Esophagus muscularis mucosa (tissue), 4 donors: ENCODE measurements at regions not wholly inside any gene's neighbourhood (a gene's known extent, or its start where the extent isn't known, plus 50 kb on each side); places are given as distances from the start of the nearest gene placed in this dataset.

Experiments used
- DNase-seq: peaks from one replicate; pipeline ENCODE4 v3.0.0-alpha.2; 2017; ENCODE audit errors: extremely low spot score
- H3K27ac ChIP-seq, 4 donors: fragments of 200-600 bp; sonication (generic); replicated peaks in 1 of 4; 1 replicate in 3 of 4; 2 replicates in 1 of 4; pipeline ENCODE4 v1.5.1; 2016 to 2019; ENCODE audit warnings: mild to moderate bottlenecking in 1 of 4
- H3K27me3 ChIP-seq, 4 donors: fragments of 200-600 bp; sonication (generic); one replicate each; pipeline versions ENCODE4 v1.5.1 to v1.6.0; 2016 to 2019
- H3K36me3 ChIP-seq, 4 donors: fragments of 200-600 bp; sonication (generic); one replicate each; pipeline ENCODE4 v1.5.1; 2016 to 2019
- H3K4me1 ChIP-seq, 4 donors: fragments of 200-600 bp; sonication (generic); one replicate each; pipeline ENCODE4 v1.5.1; 2016 to 2019
- H3K4me3 ChIP-seq, 4 donors: fragments of 200-600 bp; sonication (generic); 1 replicate in 2 of 4; 2 replicates in 2 of 4; pipeline ENCODE4 v1.5.1; 2016 to 2019; ENCODE audit warnings: mild to moderate bottlenecking in 4 of 4, moderate library complexity in 1 of 4
- H3K9me3 ChIP-seq, 4 donors: fragments of 200-600 bp; sonication (generic); 1 replicate in 3 of 4; 2 replicates in 1 of 4; pipeline ENCODE4 v1.5.1; 2016 to 2019
- EP300 ChIP-seq: sonication (generic); formaldehyde crosslinking; IDR thresholded peaks from one replicate; pipeline ENCODE4 v1.6.1; 2017; ENCODE audit warnings: antibody characterized with exemption
- POLR2A ChIP-seq: fragments of 450-650 bp; IDR thresholded peaks from one replicate; pipeline ENCODE4 v1.6.1; 2017; ENCODE audit warnings: antibody characterized with exemption, moderate library complexity, mild to moderate bottlenecking, low read depth
- POLR2AphosphoS5 ChIP-seq, 2 donors: sonication (generic); formaldehyde crosslinking; IDR thresholded peaks; one replicate each; pipeline ENCODE4 v1.6.1; 2017; ENCODE audit warnings: antibody characterized with exemption in 2 of 2
- WGBS: methylation state at CpG from one replicate; pipeline ENCODE4 v1.1.5; 2018; 5-methylcytosine and 5-hydroxymethylcytosine counted together
- intact Hi-C: fragments of 100-400 bp; cut with DNase I; formaldehyde crosslinking; loops from one replicate; pipeline ENCODE4 v1.15.1; 2023
- TF ChIP-seq, protein P1 (sequence below), 3 experiments: fragments of 200-600 bp in 2 of 3; fragments of 450-650 bp in 1 of 3; sonication (generic) in 2 of 3; IDR thresholded peaks; one replicate each; pipeline ENCODE4 v1.5.1; 2017 to 2019; ENCODE audit warnings: antibody characterized with exemption in 3 of 3, mild to moderate bottlenecking in 2 of 3, moderate library complexity in 1 of 3

DNA sequence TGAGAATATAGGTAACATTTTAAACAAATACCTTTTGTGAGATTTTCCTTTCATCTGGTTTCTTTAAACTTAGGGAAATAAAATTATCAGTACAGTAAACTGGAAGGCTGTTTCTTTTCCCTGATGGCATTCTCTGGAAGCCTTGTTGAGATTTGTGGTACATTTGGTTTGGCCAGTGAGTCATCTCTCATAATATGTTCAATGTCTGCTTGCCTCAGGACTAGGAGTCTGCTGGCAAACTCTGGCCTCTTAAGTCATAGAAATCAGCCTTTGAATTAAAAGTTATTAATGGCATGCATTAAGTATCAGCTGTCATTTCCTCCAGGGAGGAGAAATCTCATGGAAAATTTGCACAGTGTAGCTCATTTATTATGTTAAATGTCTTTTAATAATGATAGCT, 316.6 kb upstream of the KIAA1217 start:
- Histone ChIP-seq H3K36me3 (no peaks in the 10 kb centered on the region), H3K27me3 (no peaks in the 10 kb centered on the region), H3K9me3 (no peaks in the 10 kb centered on the region), H3K27ac (no peak overlapping the region), H3K4me1 (no peaks in the 10 kb centered on the region), H3K4me3 (no peak overlapping the region)
- TF ChIP-seq, protein P1, sequence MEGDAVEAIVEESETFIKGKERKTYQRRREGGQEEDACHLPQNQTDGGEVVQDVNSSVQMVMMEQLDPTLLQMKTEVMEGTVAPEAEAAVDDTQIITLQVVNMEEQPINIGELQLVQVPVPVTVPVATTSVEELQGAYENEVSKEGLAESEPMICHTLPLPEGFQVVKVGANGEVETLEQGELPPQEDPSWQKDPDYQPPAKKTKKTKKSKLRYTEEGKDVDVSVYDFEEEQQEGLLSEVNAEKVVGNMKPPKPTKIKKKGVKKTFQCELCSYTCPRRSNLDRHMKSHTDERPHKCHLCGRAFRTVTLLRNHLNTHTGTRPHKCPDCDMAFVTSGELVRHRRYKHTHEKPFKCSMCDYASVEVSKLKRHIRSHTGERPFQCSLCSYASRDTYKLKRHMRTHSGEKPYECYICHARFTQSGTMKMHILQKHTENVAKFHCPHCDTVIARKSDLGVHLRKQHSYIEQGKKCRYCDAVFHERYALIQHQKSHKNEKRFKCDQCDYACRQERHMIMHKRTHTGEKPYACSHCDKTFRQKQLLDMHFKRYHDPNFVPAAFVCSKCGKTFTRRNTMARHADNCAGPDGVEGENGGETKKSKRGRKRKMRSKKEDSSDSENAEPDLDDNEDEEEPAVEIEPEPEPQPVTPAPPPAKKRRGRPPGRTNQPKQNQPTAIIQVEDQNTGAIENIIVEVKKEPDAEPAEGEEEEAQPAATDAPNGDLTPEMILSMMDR (IDR thresholded peaks at IDR 0.05): no peak
- no peak for TF ChIP-seq EP300
- TF ChIP-seq POLR2A: no peak
- TF ChIP-seq POLR2AphosphoS5 (IDR thresholded peaks at IDR 0.05): no peak
- DNase-seq: no peak
- intact Hi-C loops: no loop called here

DNA sequence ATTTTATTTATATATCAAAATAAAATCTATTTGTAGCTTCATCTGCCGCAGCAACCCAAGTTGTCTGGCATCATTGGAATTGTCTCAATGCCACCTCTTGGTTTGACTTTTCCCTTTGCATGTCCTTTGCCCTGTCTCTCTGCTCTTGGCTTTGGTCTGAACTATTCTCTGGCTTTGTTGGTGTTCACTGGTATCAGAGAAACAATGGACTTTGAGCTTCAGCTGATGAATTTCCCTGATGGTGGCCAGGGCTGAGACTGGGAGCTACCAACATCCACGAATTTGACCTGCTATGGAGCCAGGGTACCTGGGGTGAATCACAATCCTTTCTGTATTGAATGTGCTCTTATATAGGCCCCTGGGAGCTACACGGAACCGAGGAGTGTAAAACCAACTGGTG, 311.7 kb upstream of the KIAA1217 start:
- peaks cover 0 to 4% (median 0%) of the 10 kb centered on the region in 4 donors for H3K27me3 ChIP-seq
- 82% methylated on average over 4 of the region's 4 CpGs for WGBS

DNA sequence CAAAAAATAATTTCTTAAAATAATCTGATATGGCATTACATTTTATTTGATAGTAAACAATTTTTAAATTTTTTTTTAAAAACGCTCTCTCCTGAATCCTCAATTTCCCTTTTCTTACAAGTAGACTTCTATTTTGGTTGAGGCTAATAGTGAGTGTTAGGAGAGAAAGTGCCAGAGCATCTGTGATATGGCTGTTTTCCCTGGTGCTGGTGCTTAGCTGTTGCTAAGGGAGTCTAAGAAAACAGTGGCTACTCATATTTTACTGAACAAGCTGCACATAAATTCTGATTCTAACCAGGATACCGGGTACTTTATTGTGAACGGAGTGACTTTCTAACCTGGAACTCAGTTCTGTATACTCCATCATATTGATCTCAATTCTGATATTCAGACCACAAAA, 311.1 kb upstream of the KIAA1217 start:
- H3K9me3 ChIP-seq: no peaks in the 10 kb centered on the region
- intact Hi-C loops: no loop called here
- H3K4me1 ChIP-seq: no peaks in the 10 kb centered on the region
- H3K27me3 ChIP-seq: peaks cover 0 to 4% (median 0%) of the 10 kb centered on the region in 4 donors
- H3K36me3 ChIP-seq: no peaks in the 10 kb centered on the region
- no peak overlapping the region for H3K4me3 ChIP-seq
- TF ChIP-seq, protein P1 (IDR thresholded peaks at IDR 0.05): no peak
- no peak for TF ChIP-seq POLR2A
- TF ChIP-seq EP300: no peak
- no peak for TF ChIP-seq POLR2AphosphoS5 (IDR thresholded peaks at IDR 0.05)
- 82% methylated on average over 3 of the region's 3 CpGs for WGBS
- H3K27ac ChIP-seq: no peak overlapping the region
- DNase-seq: no peak

More for the DNA sequence above, 311.7 kb upstream of the KIAA1217 start:
- H3K27ac ChIP-seq: no peak overlapping the region
- TF ChIP-seq POLR2A: no peak
- no peak for TF ChIP-seq EP300
- TF ChIP-seq, protein P1 (IDR thresholded peaks at IDR 0.05): no peak
- no peak for TF ChIP-seq POLR2AphosphoS5 (IDR thresholded peaks at IDR 0.05)
- DNase-seq: no peak
- no peaks in the 10 kb centered on the region for H3K36me3 ChIP-seq
- H3K9me3 ChIP-seq: no peaks in the 10 kb centered on the region
- H3K4me3 ChIP-seq: no peak overlapping the region
- H3K4me1 ChIP-seq: no peaks in the 10 kb centered on the region
- intact Hi-C loops: no loop called here

DNA sequence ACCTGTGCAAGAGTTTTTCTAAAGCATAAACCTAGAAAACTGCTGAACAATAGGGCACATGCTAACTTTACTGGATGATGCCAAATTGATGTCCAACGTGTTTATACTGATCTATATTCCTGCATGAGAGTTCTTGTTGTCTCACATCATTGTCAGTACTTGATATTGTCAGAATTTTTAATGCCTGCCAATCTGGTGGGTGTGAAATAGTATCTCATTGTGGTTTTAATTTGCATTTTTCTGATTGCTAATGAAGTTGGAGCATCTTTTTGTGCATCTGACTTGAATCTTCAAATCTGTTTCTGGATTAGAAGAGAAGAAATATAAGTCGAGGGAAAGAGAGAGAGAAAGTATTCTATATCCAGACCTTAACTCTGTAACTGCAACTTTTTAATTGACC, 309.8 kb upstream of the KIAA1217 start:
- WGBS: 63% methylated on average over 2 of the region's 2 CpGs
- TF ChIP-seq POLR2A: no peak
- TF ChIP-seq, protein P1 (IDR thresholded peaks at IDR 0.05): no peak
- no peak for TF ChIP-seq EP300
- no peak for TF ChIP-seq POLR2AphosphoS5 (IDR thresholded peaks at IDR 0.05)
- intact Hi-C loops: no loop called here

DNA sequence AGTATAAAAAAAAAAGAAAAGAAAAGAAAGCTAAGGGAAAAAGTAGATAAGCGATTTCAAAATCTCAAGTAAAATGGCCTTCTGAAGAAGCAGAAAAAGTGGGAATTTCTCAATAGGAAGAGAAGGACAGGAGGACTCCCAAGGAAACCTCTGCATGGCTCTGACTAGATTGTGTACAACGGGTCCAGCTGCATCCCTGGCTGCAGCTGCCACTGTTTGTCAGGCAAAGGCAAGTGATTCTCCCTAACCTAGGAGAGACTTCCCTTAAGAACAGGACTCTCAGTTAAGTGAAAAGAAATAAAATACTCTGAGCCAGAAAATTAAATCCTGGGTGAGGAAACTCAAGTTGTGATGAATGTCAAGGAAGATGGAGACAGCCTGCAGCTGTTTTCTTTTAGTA, 298.6 kb upstream of the KIAA1217 start:
- intact Hi-C loops: no loop called here
- Histone ChIP-seq H3K27me3 (no peaks in the 10 kb centered on the region), H3K27ac (no peak overlapping the region), H3K4me1 (no peaks in the 10 kb centered on the region), H3K4me3 (no peak overlapping the region), H3K36me3 (no peaks in the 10 kb centered on the region), H3K9me3 (no peaks in the 10 kb centered on the region)
- no peak for DNase-seq
- TF ChIP-seq, protein P1 (IDR thresholded peaks at IDR 0.05): no peak
- TF ChIP-seq EP300 (no peak), POLR2AphosphoS5 (IDR thresholded peaks at IDR 0.05) (no peak), POLR2A (no peak)
- 67% methylated on average over 2 of the region's 2 CpGs for WGBS

More for the DNA sequence above, 309.8 kb upstream of the KIAA1217 start:
- DNase-seq: no peak
- H3K9me3 ChIP-seq: no peaks in the 10 kb centered on the region
- H3K27ac ChIP-seq: no peak overlapping the region
- peaks cover 0 to 4% (median 0%) of the 10 kb centered on the region in 4 donors for H3K27me3 ChIP-seq
- no peaks in the 10 kb centered on the region for H3K4me1 ChIP-seq
- no peak overlapping the region for H3K4me3 ChIP-seq
- no peaks in the 10 kb centered on the region for H3K36me3 ChIP-seq
